ENCODE measurements at regions not wholly inside any gene's neighbourhood (a gene's known extent, or its start where the extent isn't known, plus 50 kb on each side); places are given as distances from the start of the nearest gene placed in this dataset.
A peak's percentile ranks its signal among the peaks of the same experiment; 100 is the strongest.

- Histone ChIP-seq H3K4me3 (no peak overlapping the region), H3K4me1 (ENCODE audit: low read depth) (no peaks in the 10 kb centered on the region), H3K9me3 (peaks cover 2% of the 10 kb centered on the region), H3K36me3 (ENCODE audit: low read depth) (no peaks in the 10 kb centered on the region)
- intact Hi-C loops (cut with DNase I, micrococcal nuclease), result no loop called here
- ATAC-seq (no peak), DNase-seq (no peak)
- TF ChIP-seq CTCF (IDR thresholded peaks at IDR 0.05), result no peak
Measured at GRCh38 chrX:8319359-8319758, 145.3 kb upstream of the VCX3B start.

GRCh38 chrX:8323356-8323755 is 141.3 kb upstream of the VCX3B start:
- DNase-seq (peak in 2 of 3 donors; percentile 4 to 12), ATAC-seq (peak; percentile 30)
- Histone ChIP-seq H3K36me3 (ENCODE audit: low read depth) (no peaks in the 10 kb centered on the region), H3K4me3 (no peak overlapping the region), H3K4me1 (ENCODE audit: low read depth) (no peaks in the 10 kb centered on the region), H3K9me3 (peaks cover 2% of the 10 kb centered on the region)
- TF ChIP-seq CTCF (IDR thresholded peaks at IDR 0.05), result no peak
- intact Hi-C loops (cut with DNase I, micrococcal nuclease), result no loop called here

- Histone ChIP-seq H3K9me3 (no peaks in the 10 kb centered on the region), H3K4me1 (ENCODE audit: low read depth) (no peaks in the 10 kb centered on the region), H3K4me3 (no peak overlapping the region), H3K36me3 (ENCODE audit: low read depth) (no peaks in the 10 kb centered on the region)
- no peak for ATAC-seq
- intact Hi-C loops (cut with DNase I, micrococcal nuclease), result no loop called here
- TF ChIP-seq CTCF (IDR thresholded peaks at IDR 0.05), result no peak
- no peak for DNase-seq
Measured at GRCh38 chrX:8341814-8342590, 122.6 kb upstream of the VCX3B start.

- DNase-seq (no peak), ATAC-seq (no peak)
- Histone ChIP-seq H3K9me3 (no peaks in the 10 kb centered on the region), H3K36me3 (ENCODE audit: low read depth) (no peaks in the 10 kb centered on the region), H3K4me3 (no peak overlapping the region), H3K4me1 (ENCODE audit: low read depth) (no peaks in the 10 kb centered on the region)
- TF ChIP-seq CTCF (IDR thresholded peaks at IDR 0.05), result no peak
- intact Hi-C loops (cut with DNase I, micrococcal nuclease), result no loop called here
Measured at GRCh38 chrX:8345473-8345872, 119.2 kb upstream of the VCX3B start.

GRCh38 chrX:8346060-8346459 is 118.6 kb upstream of the VCX3B start:
- H3K36me3 ChIP-seq (ENCODE audit: low read depth), result no peaks in the 10 kb centered on the region
- intact Hi-C loops (cut with DNase I, micrococcal nuclease), result no loop called here
- no peak for ATAC-seq
- DNase-seq, result no peak
- no peaks in the 10 kb centered on the region for H3K9me3 ChIP-seq
- H3K4me1 ChIP-seq (ENCODE audit: low read depth), result no peaks in the 10 kb centered on the region
- TF ChIP-seq CTCF (IDR thresholded peaks at IDR 0.05), result no peak
- H3K4me3 ChIP-seq, result no peak overlapping the region
